NB4 (cell line): ENCODE measurements at regions not wholly inside any gene's neighbourhood (a gene's known extent, or its start where the extent isn't known, plus 50 kb on each side); places are given as distances from the start of the nearest gene placed in this dataset.

Experiments used
- CTCF ChIP-seq: IDR thresholded peaks from one replicate; pipeline ENCODE4 v1.5.1; 2012; ENCODE audit warnings: low read depth, low read length
- POLR2A ChIP-seq: IDR thresholded peaks from 2 replicates; pipeline ENCODE4 v1.6.1; 2011; ENCODE audit warnings: mild to moderate bottlenecking; ENCODE audit not compliant: insufficient read length; ENCODE audit errors: extremely low read depth

DNA sequence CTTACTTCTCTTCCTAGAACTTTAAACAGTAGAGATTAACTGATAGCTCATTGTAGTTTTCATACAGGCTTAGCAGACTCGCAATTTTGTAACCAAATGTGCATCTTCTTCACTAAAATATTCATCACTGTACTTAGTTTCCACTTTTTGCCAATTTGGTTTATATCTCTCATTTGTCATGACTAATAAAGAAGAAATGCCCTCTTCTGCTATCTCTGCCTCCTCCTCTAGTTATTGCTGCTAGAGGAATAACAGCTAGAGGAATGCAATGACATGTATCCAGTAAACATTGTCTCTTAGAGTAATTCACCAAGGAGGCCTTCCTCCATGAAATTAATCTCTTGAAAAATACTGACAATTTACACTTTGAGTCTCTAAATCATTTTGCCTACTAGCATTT, 115.5 kb upstream of the COX10 start:
- TF ChIP-seq POLR2A (no peak), CTCF (no peak)
